ENCODE measurements at regions not wholly inside any gene's neighbourhood (a gene's known extent, or its start where the extent isn't known, plus 50 kb on each side); places are given as distances from the start of the nearest gene placed in this dataset.

DNA sequence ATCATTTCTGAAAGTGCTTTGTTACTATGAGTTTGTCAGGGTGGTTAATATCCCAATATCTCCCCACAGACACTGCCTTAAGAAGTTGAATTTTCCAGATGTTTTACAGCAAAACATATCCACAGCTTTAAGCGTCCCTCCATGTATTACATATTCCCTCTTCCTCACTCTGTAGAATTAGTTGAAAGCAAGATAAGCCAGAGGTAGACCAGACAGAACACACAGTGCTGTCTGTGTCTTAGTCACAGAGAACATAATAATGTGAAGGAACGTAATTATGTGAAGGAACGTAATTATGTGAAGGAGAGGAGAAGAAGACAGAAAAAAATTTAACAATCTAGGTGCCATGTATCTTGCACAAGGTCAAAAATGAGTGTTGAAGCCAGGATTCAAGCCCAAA is 81.9 kb upstream of the LRATD1 start:
- no peak overlapping the region; a peak in 1 of 7 replicates for H3K9ac ChIP-seq (replicated peaks in 1 of 4; ENCODE audit: extremely low read depth in 1 of 4, low read depth in 3 of 4, low read length in 3 of 4)
- DNase-seq (ENCODE audit: low read depth in 1 of 2, low spot score in 2 of 2) (no peak), FAIRE-seq (no peak)
- no peak overlapping the region for H3K4me2 ChIP-seq (ENCODE audit: insufficient read depth in 1 of 2, low read depth in 2 of 2, low read length in 2 of 2)
- H4K5ac ChIP-seq (ENCODE audit: insufficient read length, low read depth, low read length): no peak overlapping the region
- H2BK20ac ChIP-seq (ENCODE audit: low read length): no peak overlapping the region
- no peaks in the 10 kb centered on the region for H3K79me1 ChIP-seq (ENCODE audit: low read depth, low read length)
- no peaks in the 10 kb centered on the region for H3K79me2 ChIP-seq (ENCODE audit: control insufficient read depth in 1 of 2, insufficient read depth in 2 of 2, low read length in 2 of 2)
- no peak overlapping the region for H2AK5ac ChIP-seq (ENCODE audit: low read depth, low read length)
- no peak overlapping the region for H3K56ac ChIP-seq (replicated peaks; ENCODE audit: insufficient read length, low read depth, low read length)
- CTCF ChIA-PET (ENCODE audit: partially characterized antibody): no interaction called here
- no peaks in the 10 kb centered on the region for H3K9me3 ChIP-seq (ENCODE audit: insufficient read depth in 2 of 2, low read depth in 1 of 2, low read length in 1 of 2)
- no peak overlapping the region for H2BK12ac ChIP-seq (ENCODE audit: low read depth, low read length)
- H3K27me3 ChIP-seq (replicated peaks in 1 of 4; ENCODE audit: control insufficient read depth in 3 of 4, extremely low read depth in 1 of 4, insufficient read depth in 3 of 4, low read length in 3 of 4): no peaks in the 10 kb centered on the region
- H2BK5ac ChIP-seq (ENCODE audit: low read depth, low read length): no peak overlapping the region
- no peak overlapping the region for H3K14ac ChIP-seq (ENCODE audit: insufficient read length)
- POLR2A ChIA-PET (ENCODE audit: partially characterized antibody): no interaction called here
- no peak overlapping the region for H2BK120ac ChIP-seq (replicated peaks; ENCODE audit: low read depth, low read length)
- no peak overlapping the region; the same call in 1 of the 2 replicates for H2AFZ ChIP-seq (ENCODE audit: low read length)
- no peaks in the 10 kb centered on the region for H4K20me1 ChIP-seq (replicated peaks in 1 of 2; ENCODE audit: control insufficient read depth in 1 of 2, insufficient read depth in 2 of 2, low read length in 2 of 2)
- no peak overlapping the region for H3K4me3 ChIP-seq (ENCODE audit: extremely low read depth in 1 of 4, insufficient read depth in 2 of 4, low read depth in 3 of 4, low read length in 4 of 4)
- no peaks in the 10 kb centered on the region for H3K36me3 ChIP-seq (ENCODE audit: control insufficient read depth in 2 of 4, insufficient read depth in 4 of 4, low read length in 3 of 4)
- H4K91ac ChIP-seq (replicated peaks; ENCODE audit: insufficient read length, low read length): no peak overlapping the region
- WGBS, 2 experiments (ENCODE audit: extremely low coverage in 1 of 2, insufficient coverage in 1 of 2, insufficient read length in 1 of 2, insufficient replicate concordance in 2 of 2, low coverage in 1 of 2, low lambda C conversion rate in 2 of 2, missing lambda C conversion rate in 1 of 2): 91 to 100% methylated on average over 2 to 3 of the region's 3 CpGs
- H3K23ac ChIP-seq (ENCODE audit: insufficient read length): no peak overlapping the region
- TF ChIP-seq YY1 (IDR thresholded peaks at IDR 0.05; ENCODE audit: low read depth, low read length): no peak
- no peak for TF ChIP-seq TAF7 (optimal IDR thresholded peaks at IDR 0.05; ENCODE audit: borderline replicate concordance, low read depth, low read length)
- TF ChIP-seq RBBP5 (IDR thresholded peaks at IDR 0.05; ENCODE audit: borderline replicate concordance, low read depth, low read length): no peak
- TF ChIP-seq ZNF274 (IDR thresholded peaks at IDR 0.05; ENCODE audit: borderline replicate concordance, extremely low read depth, low read length): no peak
- H3K18ac ChIP-seq (ENCODE audit: extremely low read depth, low read length): no peak overlapping the region
- H3K27ac ChIP-seq (ENCODE audit: low read depth, low read length): no peak overlapping the region
- H4K8ac ChIP-seq (ENCODE audit: extremely low read depth, insufficient read depth, low read length): no peak overlapping the region
- no peaks in the 10 kb centered on the region for H3K23me2 ChIP-seq (ENCODE audit: low read depth, low read length)
- H2BK15ac ChIP-seq (ENCODE audit: low read length): no peak overlapping the region
- no peak overlapping the region for H3K4ac ChIP-seq (replicated peaks; ENCODE audit: insufficient read length, low read depth, low read length)
- no peaks in the 10 kb centered on the region for H3K4me1 ChIP-seq (replicated peaks in 1 of 4; ENCODE audit: control insufficient read depth in 3 of 4, insufficient read depth in 4 of 4, low read length in 3 of 4)

Data from H1 (cell line).